ENCODE measurements at regions not wholly inside any gene's neighbourhood (a gene's known extent, or its start where the extent isn't known, plus 50 kb on each side); places are given as distances from the start of the nearest gene placed in this dataset.
A peak's percentile ranks its signal among the peaks of the same experiment; 100 is the strongest.

GRCh38 chr13:89660752-89661151 lies 1686.7 kb upstream of the MIR17HG start:
- no peaks in the 10 kb centered on the region for H3K4me1 ChIP-seq (ENCODE audit: control insufficient read depth in 2 of 2, insufficient read depth in 2 of 2, low read length in 2 of 2)
- H3K27ac ChIP-seq (ENCODE audit: low read depth in 1 of 2, low read length in 1 of 2): no peak overlapping the region
- no peaks in the 10 kb centered on the region for H3K36me3 ChIP-seq (ENCODE audit: control insufficient read depth in 2 of 2, insufficient read depth in 2 of 2, low read length in 1 of 2)
- H3K27me3 ChIP-seq (ENCODE audit: control insufficient read depth in 2 of 2, insufficient read depth in 1 of 2, low read length in 1 of 2): no peaks in the 10 kb centered on the region
- no peak for DNase-seq (ENCODE audit: low read depth in 6 of 9, low spot score in 9 of 9)
- no peak overlapping the region for H3K4me3 ChIP-seq (ENCODE audit: low read length in 2 of 2)
- H3K9me3 ChIP-seq (ENCODE audit: control insufficient read depth in 2 of 2, insufficient read depth in 1 of 2, low read length in 1 of 2): peaks cover 0 to 2% of the 10 kb centered on the region in 2 donors

GRCh38 chr13:89673789-89674311 lies 1673.6 kb upstream of the MIR17HG start:
- H3K27ac ChIP-seq (ENCODE audit: low read depth in 1 of 2, low read length in 1 of 2): no peak overlapping the region
- WGBS: 80% methylated on average over 3 of the region's 3 CpGs
- no peak overlapping the region for H3K4me3 ChIP-seq (ENCODE audit: low read length in 2 of 2)
- H3K9me3 ChIP-seq (ENCODE audit: control insufficient read depth in 2 of 2, insufficient read depth in 1 of 2, low read length in 1 of 2): no peaks in the 10 kb centered on the region
- H3K4me1 ChIP-seq (ENCODE audit: control insufficient read depth in 2 of 2, insufficient read depth in 2 of 2, low read length in 2 of 2): no peaks in the 10 kb centered on the region
- H3K27me3 ChIP-seq (ENCODE audit: control insufficient read depth in 2 of 2, insufficient read depth in 1 of 2, low read length in 1 of 2): no peaks in the 10 kb centered on the region
- no peaks in the 10 kb centered on the region for H3K36me3 ChIP-seq (ENCODE audit: control insufficient read depth in 2 of 2, insufficient read depth in 2 of 2, low read length in 1 of 2)
- DNase-seq (ENCODE audit: low read depth in 6 of 9, low spot score in 9 of 9): no peak

- no peak for DNase-seq (ENCODE audit: low read depth in 6 of 9, low spot score in 9 of 9)
- 95% methylated on average over 2 of the region's 2 CpGs for WGBS
These were observed 1668.9 kb upstream of the MIR17HG start for GRCh38 chr13:89678466-89679121.

GRCh38 chr13:89684896-89685295 lies 1662.6 kb upstream of the MIR17HG start:
- no peaks in the 10 kb centered on the region for H3K4me1 ChIP-seq (ENCODE audit: control insufficient read depth in 2 of 2, insufficient read depth in 2 of 2, low read length in 2 of 2)
- H3K27me3 ChIP-seq (ENCODE audit: control insufficient read depth in 2 of 2, insufficient read depth in 1 of 2, low read length in 1 of 2): no peaks in the 10 kb centered on the region
- peaks cover 4% of the 10 kb centered on the region in 2 donors for H3K9me3 ChIP-seq (ENCODE audit: control insufficient read depth in 2 of 2, insufficient read depth in 1 of 2, low read length in 1 of 2)
- no peak overlapping the region for H3K27ac ChIP-seq (ENCODE audit: low read depth in 1 of 2, low read length in 1 of 2)
- no peak overlapping the region for H3K4me3 ChIP-seq (ENCODE audit: low read length in 2 of 2)
- DNase-seq (ENCODE audit: low read depth in 6 of 9, low spot score in 9 of 9): no peak
- H3K36me3 ChIP-seq (ENCODE audit: control insufficient read depth in 2 of 2, insufficient read depth in 2 of 2, low read length in 1 of 2): no peaks in the 10 kb centered on the region

More at GRCh38 chr13:89678466-89679121, 1668.9 kb upstream of the MIR17HG start:
- H3K27me3 ChIP-seq (ENCODE audit: control insufficient read depth in 2 of 2, insufficient read depth in 1 of 2, low read length in 1 of 2): no peaks in the 10 kb centered on the region
- no peaks in the 10 kb centered on the region for H3K4me1 ChIP-seq (ENCODE audit: control insufficient read depth in 2 of 2, insufficient read depth in 2 of 2, low read length in 2 of 2)
- no peak overlapping the region for H3K27ac ChIP-seq (ENCODE audit: low read depth in 1 of 2, low read length in 1 of 2)
- H3K4me3 ChIP-seq (ENCODE audit: low read length in 2 of 2): no peak overlapping the region
- no peaks in the 10 kb centered on the region for H3K36me3 ChIP-seq (ENCODE audit: control insufficient read depth in 2 of 2, insufficient read depth in 2 of 2, low read length in 1 of 2)
- H3K9me3 ChIP-seq (ENCODE audit: control insufficient read depth in 2 of 2, insufficient read depth in 1 of 2, low read length in 1 of 2): no peaks in the 10 kb centered on the region

GRCh38 chr13:89686171-89686570 lies 1661.3 kb upstream of the MIR17HG start:
- Histone ChIP-seq H3K9me3 (ENCODE audit: control insufficient read depth in 2 of 2, insufficient read depth in 1 of 2, low read length in 1 of 2) (peaks cover 4% of the 10 kb centered on the region in 2 donors), H3K36me3 (ENCODE audit: control insufficient read depth in 2 of 2, insufficient read depth in 2 of 2, low read length in 1 of 2) (no peaks in the 10 kb centered on the region), H3K27me3 (ENCODE audit: control insufficient read depth in 2 of 2, insufficient read depth in 1 of 2, low read length in 1 of 2) (no peaks in the 10 kb centered on the region), H3K4me1 (ENCODE audit: control insufficient read depth in 2 of 2, insufficient read depth in 2 of 2, low read length in 2 of 2) (no peaks in the 10 kb centered on the region), H3K27ac (ENCODE audit: low read depth in 1 of 2, low read length in 1 of 2) (no peak overlapping the region), H3K4me3 (ENCODE audit: low read length in 2 of 2) (no peak overlapping the region)
- WGBS: 95% methylated on average over 5 of the region's 5 CpGs
- no peak for DNase-seq (ENCODE audit: low read depth in 6 of 9, low spot score in 9 of 9)

- Histone ChIP-seq H3K27ac (ENCODE audit: low read depth in 1 of 2, low read length in 1 of 2) (no peak overlapping the region), H3K4me3 (ENCODE audit: low read length in 2 of 2) (no peak overlapping the region), H3K4me1 (ENCODE audit: control insufficient read depth in 2 of 2, insufficient read depth in 2 of 2, low read length in 2 of 2) (no peaks in the 10 kb centered on the region), H3K36me3 (ENCODE audit: control insufficient read depth in 2 of 2, insufficient read depth in 2 of 2, low read length in 1 of 2) (no peaks in the 10 kb centered on the region), H3K27me3 (ENCODE audit: control insufficient read depth in 2 of 2, insufficient read depth in 1 of 2, low read length in 1 of 2) (no peaks in the 10 kb centered on the region), H3K9me3 (ENCODE audit: control insufficient read depth in 2 of 2, insufficient read depth in 1 of 2, low read length in 1 of 2) (peaks cover 4% of the 10 kb centered on the region in 2 donors)
- WGBS: 88% methylated on average over 5 of the region's 5 CpGs
- no peak for DNase-seq (ENCODE audit: low read depth in 6 of 9, low spot score in 9 of 9)
These were observed 1660.4 kb upstream of the MIR17HG start for GRCh38 chr13:89687066-89687465.

GRCh38 chr13:89688918-89689317 lies 1658.6 kb upstream of the MIR17HG start:
- Histone ChIP-seq H3K9me3 (ENCODE audit: control insufficient read depth in 2 of 2, insufficient read depth in 1 of 2, low read length in 1 of 2) (peaks cover 4% of the 10 kb centered on the region in 2 donors), H3K36me3 (ENCODE audit: control insufficient read depth in 2 of 2, insufficient read depth in 2 of 2, low read length in 1 of 2) (no peaks in the 10 kb centered on the region), H3K27ac (ENCODE audit: low read depth in 1 of 2, low read length in 1 of 2) (no peak overlapping the region), H3K27me3 (ENCODE audit: control insufficient read depth in 2 of 2, insufficient read depth in 1 of 2, low read length in 1 of 2) (no peaks in the 10 kb centered on the region), H3K4me1 (ENCODE audit: control insufficient read depth in 2 of 2, insufficient read depth in 2 of 2, low read length in 2 of 2) (no peaks in the 10 kb centered on the region), H3K4me3 (ENCODE audit: low read length in 2 of 2) (no peak overlapping the region)
- 93% methylated on average over 3 of the region's 3 CpGs for WGBS
- DNase-seq (ENCODE audit: low read depth in 6 of 9, low spot score in 9 of 9): no peak

- H3K27ac ChIP-seq (ENCODE audit: low read depth in 1 of 2, low read length in 1 of 2): no peak overlapping the region
- H3K4me3 ChIP-seq (ENCODE audit: low read length in 2 of 2): no peak overlapping the region
- no peaks in the 10 kb centered on the region for H3K4me1 ChIP-seq (ENCODE audit: control insufficient read depth in 2 of 2, insufficient read depth in 2 of 2, low read length in 2 of 2)
- H3K27me3 ChIP-seq (ENCODE audit: control insufficient read depth in 2 of 2, insufficient read depth in 1 of 2, low read length in 1 of 2): no peaks in the 10 kb centered on the region
- no peak for DNase-seq (ENCODE audit: low read depth in 6 of 9, low spot score in 9 of 9)
- WGBS: 94% methylated on average over 1 of the region's 1 CpG
- H3K9me3 ChIP-seq (ENCODE audit: control insufficient read depth in 2 of 2, insufficient read depth in 1 of 2, low read length in 1 of 2): peaks cover 2 to 3% of the 10 kb centered on the region in 2 donors
- H3K36me3 ChIP-seq (ENCODE audit: control insufficient read depth in 2 of 2, insufficient read depth in 2 of 2, low read length in 1 of 2): no peaks in the 10 kb centered on the region
These were observed 1653.0 kb upstream of the MIR17HG start for GRCh38 chr13:89694451-89694850.

GRCh38 chr13:89695343-89696257 lies 1651.9 kb upstream of the MIR17HG start:
- H3K4me1 ChIP-seq (ENCODE audit: control insufficient read depth in 2 of 2, insufficient read depth in 2 of 2, low read length in 2 of 2): no peaks in the 10 kb centered on the region
- H3K9me3 ChIP-seq (ENCODE audit: control insufficient read depth in 2 of 2, insufficient read depth in 1 of 2, low read length in 1 of 2): no peaks in the 10 kb centered on the region
- WGBS: 17% methylated on average over 4 of the region's 4 CpGs
- no peaks in the 10 kb centered on the region for H3K27me3 ChIP-seq (ENCODE audit: control insufficient read depth in 2 of 2, insufficient read depth in 1 of 2, low read length in 1 of 2)
- H3K36me3 ChIP-seq (ENCODE audit: control insufficient read depth in 2 of 2, insufficient read depth in 2 of 2, low read length in 1 of 2): no peaks in the 10 kb centered on the region
- H3K27ac ChIP-seq (ENCODE audit: low read depth in 1 of 2, low read length in 1 of 2): no peak overlapping the region
- DNase-seq (ENCODE audit: low read depth in 6 of 9, low spot score in 9 of 9): peak in 2 of 9 donors; percentile 3 to 8
- no peak overlapping the region for H3K4me3 ChIP-seq (ENCODE audit: low read length in 2 of 2)

All from thymus (tissue), 11 donors.